ENCODE measurements at regions not wholly inside any gene's neighbourhood (a gene's known extent, or its start where the extent isn't known, plus 50 kb on each side); places are given as distances from the start of the nearest gene placed in this dataset.

DNA sequence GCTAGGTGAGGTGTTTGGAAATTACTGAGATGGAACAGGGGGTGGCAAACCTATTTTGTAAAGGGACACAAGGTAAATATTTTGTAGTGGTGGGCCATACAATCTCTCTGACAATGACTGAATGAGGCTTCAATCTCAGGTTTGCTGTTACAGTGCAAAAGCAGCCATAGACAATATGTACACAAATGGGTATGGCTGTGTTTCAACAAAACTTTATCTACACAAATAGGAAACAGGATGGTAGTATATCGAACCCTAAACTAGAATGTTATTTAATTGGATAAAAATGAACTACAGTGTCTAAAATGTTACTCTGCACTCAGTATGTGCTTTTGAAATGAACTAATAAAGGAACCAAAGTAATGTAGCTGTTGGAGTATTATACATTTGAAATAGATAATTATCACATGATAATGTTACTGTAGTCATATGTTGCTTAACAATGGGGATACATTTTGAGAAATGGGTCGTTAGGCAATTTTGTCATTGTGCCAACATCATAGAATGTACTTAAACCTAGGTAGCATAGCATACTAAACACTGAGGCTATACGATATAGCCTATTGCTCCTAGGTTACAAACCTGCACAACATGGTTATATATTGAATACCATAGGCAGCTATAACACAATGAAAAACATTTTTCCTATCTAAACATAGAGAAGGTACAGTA lies 495.2 kb upstream of the TBL1XR1 start:
- Histone ChIP-seq H3K27me3 (no peaks in the 10 kb centered on the region), H3K4me3 (ENCODE audit: low read depth in 1 of 2, low read length in 1 of 2) (no peak overlapping the region), H3K27ac (no peak overlapping the region), H3K36me3 (no peaks in the 10 kb centered on the region), H3K9me3 (no peaks in the 10 kb centered on the region), H3K4me1 (ENCODE audit: control insufficient read depth in 1 of 2, insufficient read depth in 1 of 2, low read depth in 1 of 2, low read length in 1 of 2) (peaks cover 0 to 6% of the 10 kb centered on the region in 2 experiments)
- TF ChIP-seq, protein P1, sequence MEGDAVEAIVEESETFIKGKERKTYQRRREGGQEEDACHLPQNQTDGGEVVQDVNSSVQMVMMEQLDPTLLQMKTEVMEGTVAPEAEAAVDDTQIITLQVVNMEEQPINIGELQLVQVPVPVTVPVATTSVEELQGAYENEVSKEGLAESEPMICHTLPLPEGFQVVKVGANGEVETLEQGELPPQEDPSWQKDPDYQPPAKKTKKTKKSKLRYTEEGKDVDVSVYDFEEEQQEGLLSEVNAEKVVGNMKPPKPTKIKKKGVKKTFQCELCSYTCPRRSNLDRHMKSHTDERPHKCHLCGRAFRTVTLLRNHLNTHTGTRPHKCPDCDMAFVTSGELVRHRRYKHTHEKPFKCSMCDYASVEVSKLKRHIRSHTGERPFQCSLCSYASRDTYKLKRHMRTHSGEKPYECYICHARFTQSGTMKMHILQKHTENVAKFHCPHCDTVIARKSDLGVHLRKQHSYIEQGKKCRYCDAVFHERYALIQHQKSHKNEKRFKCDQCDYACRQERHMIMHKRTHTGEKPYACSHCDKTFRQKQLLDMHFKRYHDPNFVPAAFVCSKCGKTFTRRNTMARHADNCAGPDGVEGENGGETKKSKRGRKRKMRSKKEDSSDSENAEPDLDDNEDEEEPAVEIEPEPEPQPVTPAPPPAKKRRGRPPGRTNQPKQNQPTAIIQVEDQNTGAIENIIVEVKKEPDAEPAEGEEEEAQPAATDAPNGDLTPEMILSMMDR (IDR thresholded peaks at IDR 0.05), result no peak

DNA sequence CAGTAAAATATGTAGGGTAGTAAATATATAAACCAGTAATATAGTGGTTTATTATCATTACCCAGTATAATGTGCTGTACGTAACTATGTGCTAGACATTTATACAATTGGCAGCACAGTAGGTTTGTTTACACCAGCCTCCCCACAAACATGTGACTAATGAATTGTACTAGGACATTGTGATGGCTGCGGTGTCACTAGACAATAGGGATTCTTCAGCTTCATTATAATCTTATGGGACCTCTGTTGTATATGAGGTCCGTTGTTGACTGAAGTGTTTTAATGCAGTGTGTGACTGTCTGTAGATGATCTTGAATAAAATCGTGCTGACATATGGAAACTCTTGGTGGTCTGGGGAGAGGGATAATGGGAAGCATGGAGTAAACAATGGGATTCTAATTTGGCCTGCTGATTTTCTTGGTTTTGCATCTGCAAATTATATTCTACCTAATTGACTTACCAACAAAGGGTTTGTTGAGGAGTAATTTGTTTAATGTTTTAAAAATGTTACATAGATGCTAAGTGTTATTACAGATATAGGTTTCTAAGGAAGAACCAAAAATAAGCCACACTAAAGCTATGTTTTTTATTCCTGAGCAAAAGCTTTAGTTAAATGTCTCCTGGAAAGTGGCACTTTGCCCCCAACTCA lies 496.5 kb upstream of the TBL1XR1 start:
- H3K9me3 ChIP-seq, result no peaks in the 10 kb centered on the region
- no peak overlapping the region for H3K4me3 ChIP-seq (ENCODE audit: low read depth in 1 of 2, low read length in 1 of 2)
- H3K27me3 ChIP-seq, result no peaks in the 10 kb centered on the region
- TF ChIP-seq, protein P1 (IDR thresholded peaks at IDR 0.05), result no peak
- H3K27ac ChIP-seq, result no peak overlapping the region
- peaks cover 0 to 6% of the 10 kb centered on the region in 2 experiments for H3K4me1 ChIP-seq (ENCODE audit: control insufficient read depth in 1 of 2, insufficient read depth in 1 of 2, low read depth in 1 of 2, low read length in 1 of 2)
- H3K36me3 ChIP-seq, result no peaks in the 10 kb centered on the region

DNA sequence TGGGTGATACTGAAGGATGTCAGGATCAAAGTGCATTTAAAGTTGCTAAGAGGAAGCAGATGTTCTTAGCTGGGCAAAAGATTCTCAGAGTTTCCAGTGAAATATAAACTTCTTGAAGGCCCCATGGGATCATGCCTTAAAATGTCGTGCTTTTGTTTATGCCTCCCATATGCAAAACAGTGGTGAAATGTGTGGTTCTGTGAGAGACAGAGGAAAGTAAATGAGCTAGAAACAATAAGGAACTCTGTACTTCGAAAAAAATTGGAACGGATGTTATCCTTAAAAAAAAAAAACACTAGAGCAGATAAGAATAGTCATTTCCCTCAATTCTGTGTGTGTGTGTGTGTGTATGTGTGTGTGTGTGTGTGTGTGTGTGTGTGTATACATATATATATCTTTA lies 497.0 kb upstream of the TBL1XR1 start:
- no peak overlapping the region for H3K4me3 ChIP-seq (ENCODE audit: low read depth in 1 of 2, low read length in 1 of 2)
- H3K4me1 ChIP-seq (ENCODE audit: control insufficient read depth in 1 of 2, insufficient read depth in 1 of 2, low read depth in 1 of 2, low read length in 1 of 2), result peaks cover 0 to 6% of the 10 kb centered on the region in 2 experiments
- H3K9me3 ChIP-seq, result no peaks in the 10 kb centered on the region
- no peaks in the 10 kb centered on the region for H3K36me3 ChIP-seq
- no peak overlapping the region for H3K27ac ChIP-seq
- H3K27me3 ChIP-seq, result no peaks in the 10 kb centered on the region
- TF ChIP-seq, protein P1 (IDR thresholded peaks at IDR 0.05), result no peak

DNA sequence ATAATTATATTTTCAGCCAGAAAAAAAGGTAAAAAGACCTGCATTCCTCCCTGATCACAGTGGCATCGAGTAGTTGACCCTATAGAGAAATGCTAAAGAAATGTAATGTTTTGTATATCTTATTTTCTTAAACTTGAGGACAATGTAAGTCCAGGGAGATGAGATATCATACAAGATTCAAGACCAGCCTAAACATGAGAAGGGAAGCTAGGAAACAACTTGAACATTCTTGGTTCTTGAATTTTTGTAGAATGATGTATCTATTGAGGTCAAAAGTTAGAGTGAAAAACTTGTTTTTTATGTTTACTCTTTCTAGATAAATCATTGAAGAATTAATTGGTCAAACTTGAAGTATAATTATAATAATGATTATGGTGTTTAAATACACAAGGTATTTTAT lies 497.7 kb upstream of the TBL1XR1 start:
- Histone ChIP-seq H3K4me3 (ENCODE audit: low read depth in 1 of 2, low read length in 1 of 2) (no peak overlapping the region), H3K36me3 (no peaks in the 10 kb centered on the region), H3K9me3 (no peaks in the 10 kb centered on the region), H3K27ac (no peak overlapping the region), H3K4me1 (ENCODE audit: control insufficient read depth in 1 of 2, insufficient read depth in 1 of 2, low read depth in 1 of 2, low read length in 1 of 2) (peaks cover 0 to 6% of the 10 kb centered on the region in 2 experiments), H3K27me3 (no peaks in the 10 kb centered on the region)
- TF ChIP-seq, protein P1 (IDR thresholded peaks at IDR 0.05), result no peak

DNA sequence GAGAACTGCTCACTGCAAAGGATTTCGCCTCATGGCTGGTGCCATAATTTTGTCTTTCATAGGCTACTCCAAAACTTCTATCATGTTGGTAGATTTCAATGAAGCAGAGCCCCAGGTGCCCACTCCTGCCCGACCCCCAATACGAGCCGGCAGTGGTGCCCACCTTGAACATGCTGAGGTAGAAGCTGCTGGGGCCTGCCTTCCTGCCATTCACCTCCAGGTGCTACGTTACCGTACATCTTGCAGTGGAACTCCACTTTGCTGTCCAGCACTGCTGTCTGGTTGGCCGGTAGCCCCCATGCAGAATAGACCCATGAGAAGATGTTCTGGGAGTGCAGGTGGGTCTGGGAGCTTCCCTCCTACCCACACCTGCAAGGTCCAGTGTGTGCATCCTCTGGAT lies 502.8 kb upstream of the TBL1XR1 start:
- no peak overlapping the region for H3K27ac ChIP-seq
- H3K27me3 ChIP-seq, result no peaks in the 10 kb centered on the region
- H3K9me3 ChIP-seq, result no peaks in the 10 kb centered on the region
- TF ChIP-seq, protein P1 (IDR thresholded peaks at IDR 0.05), result no peak
- H3K36me3 ChIP-seq, result no peaks in the 10 kb centered on the region
- no peak overlapping the region for H3K4me3 ChIP-seq (ENCODE audit: low read depth in 1 of 2, low read length in 1 of 2)
- H3K4me1 ChIP-seq (ENCODE audit: control insufficient read depth in 1 of 2, insufficient read depth in 1 of 2, low read depth in 1 of 2, low read length in 1 of 2), result no peaks in the 10 kb centered on the region
